NCI-H2171 (cell line): ENCODE measurements at regions not wholly inside any gene's neighbourhood (a gene's known extent, or its start where the extent isn't known, plus 50 kb on each side); places are given as distances from the start of the nearest gene placed in this dataset.
"Not testable (repeated sequence)": the region's sequence is repeated elsewhere in the genome, so short reads cannot be mapped to it uniquely, and the experiment has no call there.

Experiments used
- DNase-seq: peaks from one replicate; lab custom pipeline; 2025; lab: John Stamatoyannopoulos, UW

GRCh38 chr4:58368221-58368620 lies 1258.0 kb upstream of the IGFBP7 start:
- no peak for DNase-seq

- no peak for DNase-seq
These were observed 1250.4 kb upstream of the IGFBP7 start for GRCh38 chr4:58360354-58361133.

GRCh38 chr4:58359590-58359989 lies 1249.4 kb upstream of the IGFBP7 start:
- no peak for DNase-seq

GRCh38 chr4:58357947-58358346 lies 1247.8 kb upstream of the IGFBP7 start:
- DNase-seq, result no peak

GRCh38 chr4:58325070-58325469 lies 1214.9 kb upstream of the IGFBP7 start:
- no peak for DNase-seq

GRCh38 chr4:58313444-58313843 lies 1203.3 kb upstream of the IGFBP7 start:
- DNase-seq, result no peak

- DNase-seq, result no peak
These were observed 1193.3 kb upstream of the IGFBP7 start for GRCh38 chr4:58303456-58303855.

GRCh38 chr4:58301376-58301999 lies 1191.3 kb upstream of the IGFBP7 start:
- no peak for DNase-seq

GRCh38 chr4:58286335-58286734 lies 1176.2 kb upstream of the IGFBP7 start:
- no peak for DNase-seq

GRCh38 chr4:58280928-58281327 lies 1170.7 kb upstream of the IGFBP7 start:
- not testable (repeated sequence) for DNase-seq

- DNase-seq, result no peak
These were observed 1165.7 kb upstream of the IGFBP7 start for GRCh38 chr4:58275856-58276255.

- DNase-seq, result no peak
These were observed 1164.4 kb upstream of the IGFBP7 start for GRCh38 chr4:58274553-58274952.

- no peak for DNase-seq
These were observed 1162.1 kb upstream of the IGFBP7 start for GRCh38 chr4:58272311-58272710.

GRCh38 chr4:58265734-58266133 lies 1155.5 kb upstream of the IGFBP7 start:
- no peak for DNase-seq

GRCh38 chr4:58261526-58261925 lies 1151.3 kb upstream of the IGFBP7 start:
- no peak for DNase-seq

GRCh38 chr4:58254291-58254690 lies 1144.1 kb upstream of the IGFBP7 start:
- no peak for DNase-seq

GRCh38 chr4:58252656-58253055 lies 1142.5 kb upstream of the IGFBP7 start:
- no peak for DNase-seq

- DNase-seq, result no peak
These were observed 1137.6 kb upstream of the IGFBP7 start for GRCh38 chr4:58247792-58248191.

GRCh38 chr4:58225460-58225859 lies 1115.3 kb upstream of the IGFBP7 start:
- no peak for DNase-seq

GRCh38 chr4:58219179-58219578 lies 1109.0 kb upstream of the IGFBP7 start:
- DNase-seq, result no peak

GRCh38 chr4:58216461-58216860 lies 1106.3 kb upstream of the IGFBP7 start:
- DNase-seq, result no peak

- DNase-seq, result no peak
These were observed 1104.2 kb upstream of the IGFBP7 start for GRCh38 chr4:58214376-58214775.

GRCh38 chr4:58209551-58209950 lies 1099.4 kb upstream of the IGFBP7 start:
- DNase-seq, result no peak

GRCh38 chr4:58209001-58209400 lies 1098.8 kb upstream of the IGFBP7 start:
- no peak for DNase-seq
